Upper lobe of left lung (tissue), 4 donors: ENCODE measurements at regions not wholly inside any gene's neighbourhood (a gene's known extent, or its start where the extent isn't known, plus 50 kb on each side); places are given as distances from the start of the nearest gene placed in this dataset.

Source experiments
- CTCF ChIP-seq, 6 experiments: fragments of 450-650 bp in 4 of 6; fragments of 200-600 bp in 2 of 6; sonication (generic) in 2 of 6; IDR thresholded peaks; one replicate each; pipeline ENCODE4 v1.5.1; 2016 to 2019; ENCODE audit warnings: antibody characterized with exemption in 6 of 6
- POLR2A ChIP-seq, 4 donors: fragments of 450-650 bp; IDR thresholded peaks; one replicate each; pipeline ENCODE4 v1.5.1; 2016 to 2017; ENCODE audit warnings: antibody characterized with exemption in 4 of 4, mild to moderate bottlenecking in 2 of 4
- POLR2AphosphoS5 ChIP-seq, 2 donors: sonication (generic); formaldehyde crosslinking; IDR thresholded peaks; one replicate each; pipeline ENCODE4 v1.5.1; 2017; ENCODE audit warnings: antibody characterized with exemption in 2 of 2

- TF ChIP-seq CTCF (IDR thresholded peaks at IDR 0.05): no peak
- TF ChIP-seq POLR2AphosphoS5 (IDR thresholded peaks at IDR 0.05): no peak
- no peak for TF ChIP-seq POLR2A (IDR thresholded peaks at IDR 0.05)
Observed at GRCh38 chr5:40364441-40364840, 315.3 kb upstream of the PTGER4 start.
